Fibroblast of lung (primary cell): ENCODE measurements at regions not wholly inside any gene's neighbourhood (a gene's known extent, or its start where the extent isn't known, plus 50 kb on each side); places are given as distances from the start of the nearest gene placed in this dataset.
"Not testable (repeated sequence)": the region's sequence is repeated elsewhere in the genome, so short reads cannot be mapped to it uniquely, and the experiment has no call there.

Experiments
- DNase-seq, 2 donors: peaks; one replicate each; pipeline versions ENCODE4 v3.0.0 to v3.0.0-alpha.2; 2010; ENCODE audit warnings: low read depth in 2 of 2
- H2AFZ ChIP-seq: 2 replicates; pipeline ENCODE4 v1.5.1; 2012; ENCODE audit warnings: low read length, control low read depth, inconsistent platforms
- H3K27ac ChIP-seq: 2 replicates; pipeline ENCODE4 v1.5.1; 2011; ENCODE audit warnings: low read length, control low read depth; ENCODE audit not compliant: insufficient read depth
- H3K27me3 ChIP-seq: 2 replicates; pipeline ENCODE4 v1.5.1; 2011; ENCODE audit warnings: mild to moderate bottlenecking, low read length; ENCODE audit not compliant: control insufficient read depth, insufficient read depth
- H3K36me3 ChIP-seq: 2 replicates; pipeline ENCODE4 v1.5.1; 2011; ENCODE audit warnings: low read length; ENCODE audit not compliant: control insufficient read depth, insufficient read depth
- H3K4me1 ChIP-seq: 2 replicates; pipeline ENCODE4 v1.5.1; 2011; ENCODE audit warnings: low read length; ENCODE audit not compliant: control insufficient read depth, insufficient read depth; ENCODE audit errors: extremely low read depth
- H3K4me2 ChIP-seq: 2 replicates; pipeline ENCODE4 v1.5.1; 2011; ENCODE audit warnings: low read length, control low read depth; ENCODE audit not compliant: insufficient read depth; ENCODE audit errors: extremely low read depth
- H3K4me3 ChIP-seq, 4 experiments: fragments of 200-600 bp in 1 of 4; sonication (generic) in 1 of 4; replicated peaks in 1 of 4; 2 replicates each; pipeline ENCODE4 v1.5.1; 2011 to 2016; ENCODE audit warnings: low read length in 4 of 4, low read depth in 3 of 4, mild to moderate bottlenecking in 3 of 4, control low read depth in 2 of 4, inconsistent platforms in 1 of 4, mixed read lengths in 1 of 4; ENCODE audit not compliant: insufficient read depth in 1 of 4; ENCODE audit errors: control extremely low read depth in 1 of 4
- H3K79me2 ChIP-seq: 2 replicates; pipeline ENCODE4 v1.5.1; 2012; ENCODE audit warnings: mild to moderate bottlenecking, low read length, inconsistent platforms; ENCODE audit not compliant: control insufficient read depth, insufficient read depth
- H3K9ac ChIP-seq: 2 replicates; pipeline ENCODE4 v1.5.1; 2011; ENCODE audit warnings: mild to moderate bottlenecking, low read length, control low read depth; ENCODE audit not compliant: insufficient read depth
- H3K9me3 ChIP-seq: 2 replicates; pipeline ENCODE4 v1.5.1; 2012; ENCODE audit warnings: low read depth, low read length; ENCODE audit not compliant: control insufficient read depth, insufficient read depth
- H4K20me1 ChIP-seq: 2 replicates; pipeline ENCODE4 v1.5.1; 2011; ENCODE audit warnings: low read length; ENCODE audit not compliant: control insufficient read depth, insufficient read depth; ENCODE audit errors: extremely low read depth
- CTCF ChIP-seq, 2 donors: IDR thresholded peaks in 1 of 2; conservative IDR thresholded peaks in 1 of 2; 1 replicate in 1 of 2; 2 replicates in 1 of 2; pipeline ENCODE4 v1.5.1; 2011 to 2012; ENCODE audit warnings: low read length in 2 of 2, control low read depth in 1 of 2, inconsistent platforms in 1 of 2, low read depth in 1 of 2, mild to moderate bottlenecking in 1 of 2
- EZH2 ChIP-seq: IDR thresholded peaks from 2 replicates; pipeline ENCODE4 v1.5.1; 2012; ENCODE audit warnings: low read length, control low read depth, mild to moderate bottlenecking; ENCODE audit errors: missing control alignments

- not testable (repeated sequence) for H3K4me2 ChIP-seq, DNase-seq, H3K9ac ChIP-seq, H3K27me3 ChIP-seq, H4K20me1 ChIP-seq, H3K9me3 ChIP-seq, H3K36me3 ChIP-seq, H3K27ac ChIP-seq, H2AFZ ChIP-seq, H3K4me3 ChIP-seq, H3K4me1 ChIP-seq, H3K79me2 ChIP-seq
These were observed 107.1 kb upstream of the CPHXL start for GRCh38 chr16:75833385-75833784.

GRCh38 chr16:75836347-75837010 is 110.2 kb upstream of the CPHXL start:
- Histone ChIP-seq H3K4me1 (no peaks in the 10 kb centered on the region), H3K9ac (no peak overlapping the region), H3K4me3 (no peak overlapping the region), H3K27me3 (no peaks in the 10 kb centered on the region), H3K36me3 (no peaks in the 10 kb centered on the region), H3K27ac (no peak overlapping the region), H3K9me3 (no peaks in the 10 kb centered on the region), H4K20me1 (no peaks in the 10 kb centered on the region), H3K4me2 (no peak overlapping the region), H2AFZ (no peak overlapping the region), H3K79me2 (no peaks in the 10 kb centered on the region)
- TF ChIP-seq CTCF (conservative IDR thresholded peaks at IDR 0.05 in 1 of 2, IDR thresholded peaks at IDR 0.05 in 1 of 2; ENCODE audit: low read depth in 1 of 2, low read length in 2 of 2), result no peak
- DNase-seq, result no peak

- H3K27me3 ChIP-seq, result no peaks in the 10 kb centered on the region
- no peaks in the 10 kb centered on the region for H3K9me3 ChIP-seq
- H3K9ac ChIP-seq, result no peak overlapping the region
- H4K20me1 ChIP-seq, result no peaks in the 10 kb centered on the region
- H3K79me2 ChIP-seq, result no peaks in the 10 kb centered on the region
- no peak for DNase-seq
- H3K4me1 ChIP-seq, result no peaks in the 10 kb centered on the region
- H3K4me2 ChIP-seq, result no peak overlapping the region
- H2AFZ ChIP-seq, result no peak overlapping the region
- H3K36me3 ChIP-seq, result no peaks in the 10 kb centered on the region
- H3K4me3 ChIP-seq, result no peak overlapping the region
- TF ChIP-seq EZH2 (no peak), CTCF (conservative IDR thresholded peaks at IDR 0.05 in 1 of 2, IDR thresholded peaks at IDR 0.05 in 1 of 2; ENCODE audit: low read depth in 1 of 2, low read length in 2 of 2) (no peak)
- no peak overlapping the region for H3K27ac ChIP-seq
These were observed 111.0 kb upstream of the CPHXL start for GRCh38 chr16:75837264-75837663.
